Naive thymus-derived CD4-positive, alpha-beta T cell (primary cell): ENCODE measurements at regions not wholly inside any gene's neighbourhood (a gene's known extent, or its start where the extent isn't known, plus 50 kb on each side); places are given as distances from the start of the nearest gene placed in this dataset.

Experiments
- ATAC-seq: fragments of 150-1000 bp; cut with Tn5 transposase; 2 replicates; pipeline ENCODE4 v1.10.0; 2021; ENCODE audit warnings: mild to moderate bottlenecking, moderate library complexity
- CTCF ChIA-PET: fragments of 350-600 bp; sonication (Branson Sonifier 250); formaldehyde crosslinking; loops from one replicate; lab custom pipeline; 2021; ENCODE audit warnings: antibody characterized with exemption; lab: Charles Lee
- POLR2A ChIA-PET: fragments of 350-600 bp; sonication (Branson Sonifier 250); formaldehyde crosslinking; loops from one replicate; lab custom pipeline; 2021; ENCODE audit warnings: antibody characterized with exemption, inconsistent platforms; lab: Charles Lee
- DNase-seq, 9 donors: peaks; one replicate each; pipeline versions ENCODE4 v3.0.0 to v3.0.0-alpha.2; 2020 to 2022; ENCODE audit warnings: mixed read lengths in 1 of 9
- H3K27ac ChIP-seq: one replicate; pipeline ENCODE4 v1.7.0; 2013; ENCODE audit warnings: mild to moderate bottlenecking, low read depth, low read length, moderate library complexity
- H3K27me3 ChIP-seq, 2 donors: one replicate each; pipeline ENCODE4 v1.7.0; 2013; ENCODE audit warnings: low read length in 2 of 2, mild to moderate bottlenecking in 2 of 2, moderate library complexity in 2 of 2; ENCODE audit not compliant: control insufficient read depth in 2 of 2, insufficient read depth in 2 of 2
- H3K36me3 ChIP-seq, 3 experiments: 1 replicate in 2 of 3; 2 replicates in 1 of 3; pipeline ENCODE4 v1.7.0; 2013; ENCODE audit warnings: low read length in 3 of 3, mild to moderate bottlenecking in 3 of 3, moderate library complexity in 1 of 3; ENCODE audit not compliant: insufficient read depth in 3 of 3, control insufficient read depth in 2 of 3
- H3K4me1 ChIP-seq, 2 donors: one replicate each; pipeline ENCODE4 v1.7.0; 2013; ENCODE audit warnings: low read length in 2 of 2, mild to moderate bottlenecking in 2 of 2, moderate library complexity in 1 of 2; ENCODE audit not compliant: control insufficient read depth in 2 of 2, insufficient read depth in 2 of 2
- H3K4me3 ChIP-seq: 2 replicates; pipeline ENCODE4 v1.7.0; 2013; ENCODE audit warnings: mild to moderate bottlenecking, low read length
- H3K9me3 ChIP-seq, 3 experiments: 1 replicate in 2 of 3; 2 replicates in 1 of 3; pipeline ENCODE4 v1.7.0; 2013; ENCODE audit warnings: low read length in 3 of 3; ENCODE audit not compliant: control insufficient read depth in 2 of 3
- H3K27ac Mint-ChIP-seq, 9 donors: one replicate each; pipeline ENCODE4 v1.8.0; 2020 to 2022; ENCODE audit warnings: mixed read lengths in 9 of 9, mild to moderate bottlenecking in 8 of 9, moderate library complexity in 5 of 9, inconsistent platforms in 2 of 9
- H3K27me3 Mint-ChIP-seq, 5 donors: one replicate each; pipeline ENCODE4 v1.8.0; 2021 to 2022; ENCODE audit warnings: mixed read lengths in 5 of 5, mild to moderate bottlenecking in 1 of 5
- H3K36me3 Mint-ChIP-seq, 5 donors: one replicate each; pipeline ENCODE4 v1.8.0; 2020 to 2022; ENCODE audit warnings: mixed read lengths in 5 of 5, mild to moderate bottlenecking in 3 of 5, inconsistent platforms in 1 of 5
- H3K4me1 Mint-ChIP-seq, 7 donors: one replicate each; pipeline ENCODE4 v1.8.0; 2020 to 2022; ENCODE audit warnings: mixed read lengths in 7 of 7, mild to moderate bottlenecking in 3 of 7, inconsistent platforms in 1 of 7
- H3K4me3 Mint-ChIP-seq, 10 donors: one replicate each; pipeline ENCODE4 v1.8.0; 2020 to 2022; ENCODE audit warnings: mild to moderate bottlenecking in 10 of 10, mixed read lengths in 10 of 10, moderate library complexity in 6 of 10, inconsistent platforms in 2 of 10
- H3K9me3 Mint-ChIP-seq, 11 donors: one replicate each; pipeline ENCODE4 v1.8.0; 2020 to 2022; ENCODE audit warnings: mixed read lengths in 11 of 11, mild to moderate bottlenecking in 4 of 11, inconsistent platforms in 1 of 11, moderate library complexity in 1 of 11
- intact Hi-C, 2 donors: fragments of 100-400 bp; cut with micrococcal nuclease; formaldehyde crosslinking; loops; one replicate each; pipeline ENCODE4 v1.15.1; 2023

- no peaks in the 10 kb centered on the region for H3K36me3 Mint-ChIP-seq
- Histone ChIP-seq H3K9me3 (no peaks in the 10 kb centered on the region), H3K36me3 (no peaks in the 10 kb centered on the region), H3K4me1 (no peaks in the 10 kb centered on the region), H3K4me3 (no peak overlapping the region), H3K27me3 (no peaks in the 10 kb centered on the region), H3K27ac (no peak overlapping the region)
- DNase-seq (no peak), ATAC-seq (no peak)
- no peak overlapping the region for H3K4me3 Mint-ChIP-seq
- H3K4me1 Mint-ChIP-seq: no peaks in the 10 kb centered on the region
- CTCF ChIA-PET: no interaction called here
- H3K27ac Mint-ChIP-seq: no peak overlapping the region
- intact Hi-C loops: no loop called here
- H3K27me3 Mint-ChIP-seq: peaks cover 0 to 6% (median 0%) of the 10 kb centered on the region in 5 donors
- peaks cover 3 to 10% (median 5%) of the 10 kb centered on the region in 11 donors for H3K9me3 Mint-ChIP-seq
- POLR2A ChIA-PET: no interaction called here
Observed at GRCh38 chr4:22167201-22167600, 218.6 kb upstream of the KCNIP4 start.

GRCh38 chr4:22162454-22162853, 213.9 kb upstream of the KCNIP4 start:
- Histone ChIP-seq H3K27ac (no peak overlapping the region), H3K9me3 (no peaks in the 10 kb centered on the region), H3K27me3 (no peaks in the 10 kb centered on the region), H3K4me1 (no peaks in the 10 kb centered on the region), H3K36me3 (no peaks in the 10 kb centered on the region), H3K4me3 (no peak overlapping the region)
- intact Hi-C loops: no loop called here
- Mint-ChIP-seq H3K4me3 (no peak overlapping the region), H3K4me1 (no peaks in the 10 kb centered on the region), H3K9me3 (peaks cover 5 to 37% (median 12%) of the 10 kb centered on the region in 11 donors), H3K36me3 (no peaks in the 10 kb centered on the region), H3K27me3 (no peaks in the 10 kb centered on the region), H3K27ac (no peak overlapping the region)
- no peak for DNase-seq
- POLR2A ChIA-PET: no interaction called here
- no peak for ATAC-seq
- CTCF ChIA-PET: no interaction called here

GRCh38 chr4:22130741-22131140, 182.2 kb upstream of the KCNIP4 start:
- no peaks in the 10 kb centered on the region for H3K9me3 ChIP-seq
- POLR2A ChIA-PET: no interaction called here
- H3K27me3 Mint-ChIP-seq: no peaks in the 10 kb centered on the region
- H3K4me1 Mint-ChIP-seq: no peaks in the 10 kb centered on the region
- intact Hi-C loops: no loop called here
- no peak overlapping the region for H3K4me3 Mint-ChIP-seq
- H3K36me3 ChIP-seq: no peaks in the 10 kb centered on the region
- H3K27me3 ChIP-seq: no peaks in the 10 kb centered on the region
- no peak overlapping the region for H3K4me3 ChIP-seq
- no peak for DNase-seq
- peaks cover 0 to 9% (median 5%) of the 10 kb centered on the region in 11 donors for H3K9me3 Mint-ChIP-seq
- CTCF ChIA-PET: no interaction called here
- no peak for ATAC-seq
- no peaks in the 10 kb centered on the region for H3K4me1 ChIP-seq
- H3K27ac Mint-ChIP-seq: no peak overlapping the region
- no peak overlapping the region for H3K27ac ChIP-seq
- no peaks in the 10 kb centered on the region for H3K36me3 Mint-ChIP-seq

- intact Hi-C loops: loop anchor here in 1 of 2 donors (1.0 kb wide), 2 partner anchors 228 to 260 kb away; no protein-coding TSS in a partner anchor
- H3K27ac ChIP-seq: no peak overlapping the region
- ChIA-PET POLR2A (no interaction called here), CTCF (no interaction called here)
- no peaks in the 10 kb centered on the region for H3K4me1 ChIP-seq
- Mint-ChIP-seq H3K9me3 (peaks cover 0 to 17% (median 7%) of the 10 kb centered on the region in 11 donors), H3K36me3 (no peaks in the 10 kb centered on the region), H3K27ac (no peak overlapping the region), H3K27me3 (no peaks in the 10 kb centered on the region), H3K4me3 (no peak overlapping the region), H3K4me1 (no peaks in the 10 kb centered on the region)
- H3K9me3 ChIP-seq: no peaks in the 10 kb centered on the region
- no peaks in the 10 kb centered on the region for H3K27me3 ChIP-seq
- no peak overlapping the region for H3K4me3 ChIP-seq
- no peaks in the 10 kb centered on the region for H3K36me3 ChIP-seq
- DNase-seq (no peak), ATAC-seq (no peak)
Observed at GRCh38 chr4:22129454-22130029, 181.0 kb upstream of the KCNIP4 start.

- peaks cover 0 to 4% (median 0%) of the 10 kb centered on the region in 3 experiments for H3K9me3 ChIP-seq
- Mint-ChIP-seq H3K27me3 (no peaks in the 10 kb centered on the region), H3K4me1 (no peaks in the 10 kb centered on the region), H3K36me3 (peaks cover 0 to 4% (median 0%) of the 10 kb centered on the region in 5 donors), H3K9me3 (peaks cover 1 to 37% (median 12%) of the 10 kb centered on the region in 11 donors), H3K27ac (no peak overlapping the region), H3K4me3 (no peak overlapping the region)
- H3K4me1 ChIP-seq: no peaks in the 10 kb centered on the region
- peak; percentile 14 for ATAC-seq
- DNase-seq: no peak
- no peaks in the 10 kb centered on the region for H3K36me3 ChIP-seq
- no peaks in the 10 kb centered on the region for H3K27me3 ChIP-seq
- intact Hi-C loops: no loop called here
- no peak overlapping the region for H3K27ac ChIP-seq
- CTCF ChIA-PET: no interaction called here
- no peak overlapping the region for H3K4me3 ChIP-seq
- POLR2A ChIA-PET: no interaction called here
Observed at GRCh38 chr4:22122062-22122461, 173.5 kb upstream of the KCNIP4 start.

GRCh38 chr4:22115262-22115661, 166.7 kb upstream of the KCNIP4 start:
- no peaks in the 10 kb centered on the region for H3K9me3 ChIP-seq
- no peak overlapping the region for H3K4me3 Mint-ChIP-seq
- H3K4me3 ChIP-seq: no peak overlapping the region
- DNase-seq (no peak), ATAC-seq (no peak)
- H3K4me1 Mint-ChIP-seq: no peaks in the 10 kb centered on the region
- H3K9me3 Mint-ChIP-seq: peaks cover 0 to 11% (median 2%) of the 10 kb centered on the region in 11 donors
- CTCF ChIA-PET: no interaction called here
- H3K27me3 ChIP-seq: no peaks in the 10 kb centered on the region
- POLR2A ChIA-PET: no interaction called here
- H3K36me3 ChIP-seq: no peaks in the 10 kb centered on the region
- H3K27me3 Mint-ChIP-seq: no peaks in the 10 kb centered on the region
- intact Hi-C loops: no loop called here
- H3K27ac ChIP-seq: no peak overlapping the region
- no peaks in the 10 kb centered on the region for H3K4me1 ChIP-seq
- no peaks in the 10 kb centered on the region for H3K36me3 Mint-ChIP-seq
- H3K27ac Mint-ChIP-seq: no peak overlapping the region

GRCh38 chr4:22103768-22104167, 155.2 kb upstream of the KCNIP4 start:
- no peak for DNase-seq
- intact Hi-C loops: no loop called here
- ChIA-PET CTCF (no interaction called here), POLR2A (no interaction called here)
- Histone ChIP-seq H3K9me3 (no peaks in the 10 kb centered on the region), H3K4me3 (no peak overlapping the region), H3K27me3 (no peaks in the 10 kb centered on the region), H3K4me1 (no peaks in the 10 kb centered on the region), H3K27ac (no peak overlapping the region), H3K36me3 (no peaks in the 10 kb centered on the region)
- Mint-ChIP-seq H3K36me3 (no peaks in the 10 kb centered on the region), H3K9me3 (peaks cover 0 to 3% (median 0%) of the 10 kb centered on the region in 11 donors), H3K4me3 (no peak overlapping the region), H3K4me1 (peaks cover 0 to 6% (median 0%) of the 10 kb centered on the region in 7 donors), H3K27ac (no peak overlapping the region), H3K27me3 (no peaks in the 10 kb centered on the region)
- no peak for ATAC-seq
